ENCODE measurements at regions not wholly inside any gene's neighbourhood (a gene's known extent, or its start where the extent isn't known, plus 50 kb on each side); places are given as distances from the start of the nearest gene placed in this dataset.

GRCh38 chr4:79663141-79663540 is 255.1 kb upstream of the GK2 start:
- Histone ChIP-seq H4K5ac (ENCODE audit: low read depth, low read length) (no peak overlapping the region), H3K4me3 (ENCODE audit: insufficient read depth, low read depth, low read length) (no peak overlapping the region), H2AFZ (replicated peaks; ENCODE audit: low read length, poor library complexity) (no peak overlapping the region), H3K9ac (ENCODE audit: low read depth, low read length) (no peak overlapping the region), H3K36me3 (ENCODE audit: control insufficient read depth, insufficient read depth, low read length) (no peaks in the 10 kb centered on the region), H2BK5ac (ENCODE audit: low read depth, low read length, poor library complexity, severe bottlenecking) (no peak overlapping the region), H3K9me1 (ENCODE audit: insufficient read depth, low read length) (no peaks in the 10 kb centered on the region), H3K4ac (ENCODE audit: low read depth, low read length) (no peak overlapping the region), H2AK5ac (ENCODE audit: low read depth, low read length) (no peak overlapping the region), H4K91ac (ENCODE audit: insufficient read depth, low read depth, low read length) (no peak overlapping the region), H3K56ac (ENCODE audit: extremely low read depth, insufficient read depth, low read length) (no peak overlapping the region), H3K27me3 (ENCODE audit: control insufficient read depth, insufficient read depth, low read length) (no peaks in the 10 kb centered on the region), H3K27ac (ENCODE audit: insufficient read depth, low read length) (no peak overlapping the region), H3K4me2 (ENCODE audit: low read depth, low read length) (no peak overlapping the region), H4K20me1 (ENCODE audit: insufficient read depth, low read length) (no peaks in the 10 kb centered on the region), H3K79me1 (ENCODE audit: low read depth in 1 of 2, low read length in 2 of 2) (no peaks in the 10 kb centered on the region), H4K8ac (ENCODE audit: low read depth in 2 of 2, low read length in 2 of 2) (no peak overlapping the region), H3K4me1 (ENCODE audit: control insufficient read depth, insufficient read depth, low read length) (no peaks in the 10 kb centered on the region), H2BK120ac (ENCODE audit: low read depth, low read length) (no peak overlapping the region), H3K9me3 (ENCODE audit: control insufficient read depth, insufficient read depth, low read length) (no peaks in the 10 kb centered on the region), H2BK20ac (ENCODE audit: low read depth, low read length) (no peak overlapping the region), H2BK15ac (ENCODE audit: low read depth, low read length) (no peak overlapping the region), H3K23ac (ENCODE audit: low read depth, low read length) (no peak overlapping the region), H3K14ac (replicated peaks; ENCODE audit: low read depth, low read length) (no peak overlapping the region), H2AK9ac (replicated peaks; ENCODE audit: low read depth, low read length, poor library complexity) (no peak overlapping the region), H3K18ac (ENCODE audit: low read depth, low read length) (no peak overlapping the region)
- ATAC-seq (ENCODE audit: low read depth) (no peak), DNase-seq (no peak)
- WGBS, 2 experiments (ENCODE audit: extremely low coverage in 2 of 2, insufficient read length in 1 of 2), result no CpG with 5 or more reads among the region's 1 CpG
- in situ Hi-C loops (cut with MboI; ENCODE audit: low sequenced_read_pairs), result no loop called here
- POLR2A ChIA-PET (ENCODE audit: unreplicated experiment), result no interaction called here
- intact Hi-C loops (cut with micrococcal nuclease), result no loop called here
- BruUV-seq (replicated peaks), result no TSS peak
- CTCF ChIA-PET, result no interaction called here
- TF ChIP-seq MAZ (IDR thresholded peaks at IDR 0.05; ENCODE audit: borderline replicate concordance, low read depth, low read length) (no peak), CTCF (conservative IDR thresholded peaks at IDR 0.05; ENCODE audit: low read depth, low read length) (no peak), SMC3 (IDR thresholded peaks at IDR 0.05; ENCODE audit: low read depth, low read length) (no peak), MAFK (IDR thresholded peaks at IDR 0.05; ENCODE audit: low read depth, low read length) (no peak), MXI1 (IDR thresholded peaks at IDR 0.05; ENCODE audit: borderline replicate concordance, low read depth, low read length) (no peak), CEBPB (IDR thresholded peaks at IDR 0.05; ENCODE audit: low read depth, low read length) (no peak), RCOR1 (IDR thresholded peaks at IDR 0.05; ENCODE audit: insufficient replicate concordance, low read length) (no peak), POLR2A (IDR thresholded peaks at IDR 0.05; ENCODE audit: low read depth, low read length) (no peak), RAD21 (IDR thresholded peaks at IDR 0.05; ENCODE audit: low read length) (no peak), CHD1 (IDR thresholded peaks at IDR 0.05; ENCODE audit: low read depth, low read length) (no peak), ELK1 (IDR thresholded peaks at IDR 0.05; ENCODE audit: borderline replicate concordance, low read depth, low read length) (no peak), FOS (IDR thresholded peaks at IDR 0.05; ENCODE audit: low read depth, low read length) (no peak), USF2 (IDR thresholded peaks at IDR 0.05; ENCODE audit: low read depth, low read length) (no peak), NFE2L2 (IDR thresholded peaks at IDR 0.05; ENCODE audit: low read depth, low read length) (no peak), BHLHE40 (IDR thresholded peaks at IDR 0.05; ENCODE audit: low read depth, low read length) (no peak), RFX5 (IDR thresholded peaks at IDR 0.05; ENCODE audit: low read depth, low read length) (no peak)
- dilution Hi-C loops (cut with HindIII; ENCODE audit: low sequenced_read_pairs, unreplicated experiment), result no loop called here

Data from IMR-90 (cell line).